ENCODE measurements at regions not wholly inside any gene's neighbourhood (a gene's known extent, or its start where the extent isn't known, plus 50 kb on each side); places are given as distances from the start of the nearest gene placed in this dataset.

GRCh38 chr13:18233783-18234299 lies 947.8 kb downstream of the TUBA3C start:
- TF ChIP-seq ZBTB40 (IDR thresholded peaks at IDR 0.05) (no peak), ZBTB40 (CRISPR knock-in tag; IDR thresholded peaks at IDR 0.05) (no peak), RAD21 (CRISPR knock-in tag; conservative IDR thresholded peaks at IDR 0.05 in 1 of 2, IDR thresholded peaks at IDR 0.05 in 1 of 2) (no peak), CBFB (CRISPR knock-in tag; IDR thresholded peaks at IDR 0.05) (no peak), ETV6 (IDR thresholded peaks at IDR 0.05; ENCODE audit: borderline replicate concordance in 1 of 2, low read depth in 2 of 2, low read length in 1 of 2) (no peak), ETV6 (CRISPR knock-in tag; IDR thresholded peaks at IDR 0.05; ENCODE audit: borderline replicate concordance) (no peak), NFE2 (IDR thresholded peaks at IDR 0.05; ENCODE audit: low read depth) (no peak), MEIS2 (IDR thresholded peaks at IDR 0.05; ENCODE audit: partially characterized antibody) (no peak), TAF1 (IDR thresholded peaks at IDR 0.05; ENCODE audit: control insufficient read depth, extremely low read depth, insufficient read depth, low read length, severe bottlenecking) (no peak), SPI1 (IDR thresholded peaks at IDR 0.05; ENCODE audit: borderline replicate concordance, low read depth, low read length) (no peak), KLF10 (CRISPR knock-in tag; IDR thresholded peaks at IDR 0.05) (no peak), TAF7 (tag; IDR thresholded peaks at IDR 0.05) (no peak)
- TF ChIP-seq, protein P1, sequence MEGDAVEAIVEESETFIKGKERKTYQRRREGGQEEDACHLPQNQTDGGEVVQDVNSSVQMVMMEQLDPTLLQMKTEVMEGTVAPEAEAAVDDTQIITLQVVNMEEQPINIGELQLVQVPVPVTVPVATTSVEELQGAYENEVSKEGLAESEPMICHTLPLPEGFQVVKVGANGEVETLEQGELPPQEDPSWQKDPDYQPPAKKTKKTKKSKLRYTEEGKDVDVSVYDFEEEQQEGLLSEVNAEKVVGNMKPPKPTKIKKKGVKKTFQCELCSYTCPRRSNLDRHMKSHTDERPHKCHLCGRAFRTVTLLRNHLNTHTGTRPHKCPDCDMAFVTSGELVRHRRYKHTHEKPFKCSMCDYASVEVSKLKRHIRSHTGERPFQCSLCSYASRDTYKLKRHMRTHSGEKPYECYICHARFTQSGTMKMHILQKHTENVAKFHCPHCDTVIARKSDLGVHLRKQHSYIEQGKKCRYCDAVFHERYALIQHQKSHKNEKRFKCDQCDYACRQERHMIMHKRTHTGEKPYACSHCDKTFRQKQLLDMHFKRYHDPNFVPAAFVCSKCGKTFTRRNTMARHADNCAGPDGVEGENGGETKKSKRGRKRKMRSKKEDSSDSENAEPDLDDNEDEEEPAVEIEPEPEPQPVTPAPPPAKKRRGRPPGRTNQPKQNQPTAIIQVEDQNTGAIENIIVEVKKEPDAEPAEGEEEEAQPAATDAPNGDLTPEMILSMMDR (IDR thresholded peaks at IDR 0.05 in 2 of 3, conservative IDR thresholded peaks at IDR 0.05 in 1 of 3; ENCODE audit: insufficient read depth in 2 of 3, low read depth in 1 of 3, low read length in 3 of 3), result no peak

Measured in K562 (cell line).